ENCODE measurements at regions not wholly inside any gene's neighbourhood (a gene's known extent, or its start where the extent isn't known, plus 50 kb on each side); places are given as distances from the start of the nearest gene placed in this dataset.

DNA sequence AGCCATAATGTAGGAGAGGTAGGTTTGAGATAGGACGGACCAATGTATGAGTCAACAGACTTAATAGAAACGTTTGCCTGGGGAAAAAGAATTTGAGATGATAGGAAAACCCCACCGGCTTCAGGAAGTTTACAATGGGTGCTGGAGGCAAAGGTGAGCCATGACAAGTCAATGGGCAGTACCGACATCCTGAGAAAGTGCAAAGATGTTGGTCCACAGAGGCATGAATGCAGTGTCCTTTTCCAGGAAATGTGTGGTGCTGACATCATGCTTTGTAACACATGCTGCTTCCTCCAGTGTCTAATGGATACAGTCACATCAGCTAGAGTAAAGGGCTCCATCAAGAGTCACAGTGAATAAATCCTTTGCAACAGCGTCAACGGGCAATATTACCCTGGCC is 533.6 kb downstream of the INHBA start:
- TF ChIP-seq, protein P1, sequence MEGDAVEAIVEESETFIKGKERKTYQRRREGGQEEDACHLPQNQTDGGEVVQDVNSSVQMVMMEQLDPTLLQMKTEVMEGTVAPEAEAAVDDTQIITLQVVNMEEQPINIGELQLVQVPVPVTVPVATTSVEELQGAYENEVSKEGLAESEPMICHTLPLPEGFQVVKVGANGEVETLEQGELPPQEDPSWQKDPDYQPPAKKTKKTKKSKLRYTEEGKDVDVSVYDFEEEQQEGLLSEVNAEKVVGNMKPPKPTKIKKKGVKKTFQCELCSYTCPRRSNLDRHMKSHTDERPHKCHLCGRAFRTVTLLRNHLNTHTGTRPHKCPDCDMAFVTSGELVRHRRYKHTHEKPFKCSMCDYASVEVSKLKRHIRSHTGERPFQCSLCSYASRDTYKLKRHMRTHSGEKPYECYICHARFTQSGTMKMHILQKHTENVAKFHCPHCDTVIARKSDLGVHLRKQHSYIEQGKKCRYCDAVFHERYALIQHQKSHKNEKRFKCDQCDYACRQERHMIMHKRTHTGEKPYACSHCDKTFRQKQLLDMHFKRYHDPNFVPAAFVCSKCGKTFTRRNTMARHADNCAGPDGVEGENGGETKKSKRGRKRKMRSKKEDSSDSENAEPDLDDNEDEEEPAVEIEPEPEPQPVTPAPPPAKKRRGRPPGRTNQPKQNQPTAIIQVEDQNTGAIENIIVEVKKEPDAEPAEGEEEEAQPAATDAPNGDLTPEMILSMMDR (IDR thresholded peaks at IDR 0.05; ENCODE audit: control insufficient read depth, insufficient read depth, low read depth, low read length, missing control alignments), result no peak
- DNase-seq (ENCODE audit: low read depth), result no peak
- no peak overlapping the region for H3K4me3 ChIP-seq (ENCODE audit: control insufficient read depth, low read depth, low read length)

- no peak overlapping the region for H3K4me3 ChIP-seq (ENCODE audit: control insufficient read depth, low read depth, low read length)
- TF ChIP-seq, protein P1 (IDR thresholded peaks at IDR 0.05; ENCODE audit: control insufficient read depth, insufficient read depth, low read depth, low read length, missing control alignments), result no peak
- DNase-seq (ENCODE audit: low read depth), result no peak
These were observed 535.1 kb downstream of the INHBA start for GRCh38 chr7:41167836-41168235.

GRCh38 chr7:41164440-41164839 is 538.5 kb downstream of the INHBA start:
- H3K4me3 ChIP-seq (ENCODE audit: control insufficient read depth, low read depth, low read length), result no peak overlapping the region
- TF ChIP-seq, protein P1 (IDR thresholded peaks at IDR 0.05; ENCODE audit: control insufficient read depth, insufficient read depth, low read depth, low read length, missing control alignments), result no peak
- no peak for DNase-seq (ENCODE audit: low read depth)

- TF ChIP-seq, protein P1 (IDR thresholded peaks at IDR 0.05; ENCODE audit: control insufficient read depth, insufficient read depth, low read depth, low read length, missing control alignments), result no peak
- no peak for DNase-seq (ENCODE audit: low read depth)
- no peak overlapping the region for H3K4me3 ChIP-seq (ENCODE audit: control insufficient read depth, low read depth, low read length)
These were observed 538.9 kb downstream of the INHBA start for GRCh38 chr7:41163991-41164390.

DNA sequence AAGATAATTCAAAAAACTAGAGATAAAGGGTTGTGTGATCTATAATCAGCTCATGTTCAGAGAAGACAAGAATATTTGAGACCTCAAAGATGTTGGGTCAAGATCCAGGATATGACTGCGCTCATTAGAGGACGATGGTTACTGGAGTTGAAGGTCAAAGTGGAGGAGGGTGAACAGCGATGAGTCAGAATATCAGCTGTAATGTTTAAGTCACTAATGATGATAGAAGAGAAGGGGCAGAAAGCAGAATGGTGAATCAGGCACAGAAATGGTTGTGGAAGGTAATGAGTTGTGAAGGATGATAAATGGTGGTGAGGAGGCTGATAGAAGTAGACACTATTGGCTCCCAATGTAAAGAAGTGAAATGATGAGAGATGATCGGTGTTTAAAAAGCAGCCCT is 540.3 kb downstream of the INHBA start:
- no peak for DNase-seq (ENCODE audit: low read depth)
- TF ChIP-seq, protein P1 (IDR thresholded peaks at IDR 0.05; ENCODE audit: control insufficient read depth, insufficient read depth, low read depth, low read length, missing control alignments), result no peak

DNA sequence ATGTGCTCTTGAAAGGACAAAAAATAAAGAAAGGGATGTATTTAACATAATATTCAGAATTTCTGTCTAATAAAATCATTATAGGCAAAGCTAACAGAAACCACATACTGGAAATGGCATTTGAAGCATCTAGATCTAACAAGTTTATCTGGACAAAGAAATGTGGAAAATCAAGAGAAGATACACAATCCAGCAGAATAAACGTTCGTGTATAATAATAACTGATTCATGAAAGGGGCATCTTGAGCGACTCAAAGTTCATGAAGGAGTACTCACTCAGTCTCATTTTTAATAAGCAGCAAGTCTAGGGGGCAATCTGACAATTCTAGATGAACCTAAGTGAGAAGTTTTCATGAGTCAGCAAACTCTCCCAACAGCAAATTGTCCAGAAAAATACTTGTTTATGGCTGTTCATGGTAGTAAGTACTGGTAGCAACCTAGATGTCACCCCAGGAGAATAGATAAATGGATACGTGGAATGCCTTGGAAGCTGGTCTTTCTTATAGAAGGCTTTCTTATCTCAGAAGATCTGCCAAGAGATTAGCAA is 541.8 kb downstream of the INHBA start:
- no peak overlapping the region for H3K4me3 ChIP-seq (ENCODE audit: control insufficient read depth, low read depth, low read length)
- TF ChIP-seq, protein P1 (IDR thresholded peaks at IDR 0.05; ENCODE audit: control insufficient read depth, insufficient read depth, low read depth, low read length, missing control alignments), result no peak
- no peak for DNase-seq (ENCODE audit: low read depth)

More for the DNA sequence above, 540.3 kb downstream of the INHBA start:
- H3K4me3 ChIP-seq (ENCODE audit: control insufficient read depth, low read depth, low read length), result no peak overlapping the region

DNA sequence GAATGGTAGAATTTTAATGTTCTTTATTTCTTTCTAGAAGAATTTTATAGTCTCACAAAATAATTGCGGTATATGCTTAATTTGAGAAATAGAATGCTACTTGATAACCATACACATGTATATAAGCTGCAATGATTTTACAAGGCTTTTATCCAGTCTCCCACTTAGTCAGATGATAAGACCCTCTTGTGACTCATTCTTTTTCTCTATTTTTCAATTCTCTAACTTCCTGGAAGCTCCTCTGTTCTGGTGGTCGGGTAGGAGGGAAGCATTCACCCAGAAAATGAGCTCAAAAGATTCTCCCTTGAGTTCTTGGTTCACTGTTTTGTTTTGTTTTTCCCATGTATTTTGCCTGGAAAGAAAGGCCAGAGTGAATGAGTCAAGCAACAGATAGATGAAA is 546.6 kb downstream of the INHBA start:
- H3K4me3 ChIP-seq (ENCODE audit: control insufficient read depth, low read depth, low read length), result no peak overlapping the region
- no peak for DNase-seq (ENCODE audit: low read depth)
- TF ChIP-seq, protein P1 (IDR thresholded peaks at IDR 0.05; ENCODE audit: control insufficient read depth, insufficient read depth, low read depth, low read length, missing control alignments), result no peak

Measured in AG09309 (cell line).